Left ventricle myocardium inferior (tissue), 1 donor: ENCODE measurements at regions not wholly inside any gene's neighbourhood (a gene's known extent, or its start where the extent isn't known, plus 50 kb on each side); places are given as distances from the start of the nearest gene placed in this dataset.
"Not testable (repeated sequence)": the region's sequence is repeated elsewhere in the genome, so short reads cannot be mapped to it uniquely, and the experiment has no call there.

ENCODE experiments used
- DNase-seq: peaks from one replicate; pipeline ENCODE4 v3.0.0-alpha.2; 2020
- H3K27ac ChIP-seq: fragments of 200-600 bp; replicated peaks from 2 replicates; pipeline ENCODE4 v1.8.0; 2021
- H3K27me3 ChIP-seq: fragments of 200-600 bp; 2 replicates; pipeline ENCODE4 v1.8.0; 2021; ENCODE audit warnings: low read depth
- H3K36me3 ChIP-seq: fragments of 200-600 bp; 2 replicates; pipeline ENCODE4 v1.8.0; 2021
- H3K4me1 ChIP-seq: fragments of 200-600 bp; 2 replicates; pipeline ENCODE4 v1.8.0; 2021
- H3K4me3 ChIP-seq: fragments of 200-600 bp; 2 replicates; pipeline ENCODE4 v1.8.0; 2021; ENCODE audit warnings: mild to moderate bottlenecking, moderate library complexity
- H3K9me3 ChIP-seq: fragments of 200-600 bp; replicated peaks from 2 replicates; pipeline ENCODE4 v1.8.0; 2021
- CTCF ChIP-seq: fragments of 200-600 bp; IDR thresholded peaks from 2 replicates; pipeline ENCODE4 v1.8.0; 2021; ENCODE audit warnings: antibody characterized with exemption, mild to moderate bottlenecking, borderline replicate concordance
- intact Hi-C: fragments of 100-400 bp; cut with micrococcal nuclease; formaldehyde crosslinking; loops from one replicate; pipeline ENCODE4 v1.11.0; 2022
- donor health status: DM: no; HTN: yes; CAD: no; lungs with severe emphysema.

GRCh38 chr7:156519070-156519469 is 121.5 kb upstream of the RNF32 start:
- no peak for DNase-seq
- Histone ChIP-seq H3K36me3 (no peaks in the 10 kb centered on the region), H3K27me3 (peaks cover 10% of the 10 kb centered on the region), H3K4me1 (no peaks in the 10 kb centered on the region), H3K4me3 (no peak overlapping the region), H3K27ac (no peak overlapping the region), H3K9me3 (no peaks in the 10 kb centered on the region)
- no peak for TF ChIP-seq CTCF
- intact Hi-C loops = no loop called here

GRCh38 chr7:156518466-156518865 is 122.1 kb upstream of the RNF32 start:
- peaks cover 6% of the 10 kb centered on the region for H3K9me3 ChIP-seq
- no peak overlapping the region for H3K4me3 ChIP-seq
- peaks cover 10% of the 10 kb centered on the region for H3K27me3 ChIP-seq
- H3K27ac ChIP-seq = no peak overlapping the region
- TF ChIP-seq CTCF = no peak
- no peak for DNase-seq
- no peaks in the 10 kb centered on the region for H3K4me1 ChIP-seq
- intact Hi-C loops = no loop called here
- no peaks in the 10 kb centered on the region for H3K36me3 ChIP-seq

- H3K36me3 ChIP-seq, H3K4me1 ChIP-seq, DNase-seq, intact Hi-C loops, H3K27me3 ChIP-seq, H3K27ac ChIP-seq, H3K4me3 ChIP-seq: not testable (repeated sequence)
- peaks cover 12% of the 10 kb centered on the region for H3K9me3 ChIP-seq
Observed at GRCh38 chr7:156517858-156518257, 122.7 kb upstream of the RNF32 start.

- DNase-seq = no peak
- no peak overlapping the region for H3K27ac ChIP-seq
- H3K9me3 ChIP-seq = peaks cover 21% of the 10 kb centered on the region
- intact Hi-C loops = no loop called here
- no peaks in the 10 kb centered on the region for H3K36me3 ChIP-seq
- no peak for TF ChIP-seq CTCF
- peaks cover 10% of the 10 kb centered on the region for H3K27me3 ChIP-seq
- H3K4me1 ChIP-seq = no peaks in the 10 kb centered on the region
- H3K4me3 ChIP-seq = no peak overlapping the region
Observed at GRCh38 chr7:156516791-156517378, 123.7 kb upstream of the RNF32 start.

GRCh38 chr7:156515911-156516790 is 124.4 kb upstream of the RNF32 start:
- TF ChIP-seq CTCF = no peak
- no peak overlapping the region for H3K4me3 ChIP-seq
- no peaks in the 10 kb centered on the region for H3K4me1 ChIP-seq
- H3K9me3 ChIP-seq = peaks cover 29% of the 10 kb centered on the region
- peaks cover 10% of the 10 kb centered on the region for H3K27me3 ChIP-seq
- no peak overlapping the region for H3K27ac ChIP-seq
- no peak for DNase-seq
- intact Hi-C loops = no loop called here
- H3K36me3 ChIP-seq = no peaks in the 10 kb centered on the region

- TF ChIP-seq CTCF = no peak
- intact Hi-C loops = no loop called here
Observed at GRCh38 chr7:156514851-156515250, 125.7 kb upstream of the RNF32 start.

More at GRCh38 chr7:156514851-156515250, 125.7 kb upstream of the RNF32 start:
- Histone ChIP-seq H3K4me3 (no peak overlapping the region), H3K27me3 (peaks cover 7% of the 10 kb centered on the region), H3K27ac (no peak overlapping the region), H3K4me1 (no peaks in the 10 kb centered on the region), H3K9me3 (peaks cover 42% of the 10 kb centered on the region), H3K36me3 (no peaks in the 10 kb centered on the region)
- no peak for DNase-seq
